Tibial nerve (tissue), 4 donors: ENCODE measurements at regions not wholly inside any gene's neighbourhood (a gene's known extent, or its start where the extent isn't known, plus 50 kb on each side); places are given as distances from the start of the nearest gene placed in this dataset.
"Not testable (repeated sequence)": the region's sequence is repeated elsewhere in the genome, so short reads cannot be mapped to it uniquely, and the experiment has no call there.

ENCODE experiments used
- DNase-seq, 2 donors: peaks; one replicate each; pipeline ENCODE4 v3.0.0-alpha.2; 2019; ENCODE audit warnings: low spot score in 2 of 2
- H3K27ac ChIP-seq, 4 donors: fragments of 200-600 bp; sonication (generic) in 3 of 4; one replicate each; pipeline ENCODE4 v1.5.1; 2017 to 2019; ENCODE audit warnings: mild to moderate bottlenecking in 1 of 4
- H3K27me3 ChIP-seq, 2 donors: fragments of 200-600 bp; sonication (generic) in 1 of 2; one replicate each; pipeline versions ENCODE4 v1.5.1 to v1.6.0; 2017 to 2019
- H3K36me3 ChIP-seq, 3 donors: fragments of 200-600 bp; sonication (generic); one replicate each; pipeline ENCODE4 v1.5.1; 2018 to 2019
- H3K4me1 ChIP-seq, 4 donors: fragments of 200-600 bp; sonication (generic) in 3 of 4; one replicate each; pipeline ENCODE4 v1.5.1; 2017 to 2019
- H3K4me3 ChIP-seq, 4 donors: fragments of 200-600 bp; sonication (generic) in 3 of 4; one replicate each; pipeline ENCODE4 v1.5.1; 2017 to 2019; ENCODE audit warnings: mild to moderate bottlenecking in 1 of 4, moderate library complexity in 1 of 4
- H3K9me3 ChIP-seq, 4 donors: fragments of 200-600 bp; sonication (generic) in 3 of 4; one replicate each; pipeline ENCODE4 v1.5.1; 2017 to 2019
- EP300 ChIP-seq, 2 donors: sonication (generic); formaldehyde crosslinking; IDR thresholded peaks; one replicate each; pipeline ENCODE4 v1.6.1; 2017; ENCODE audit warnings: antibody characterized with exemption in 2 of 2, mild to moderate bottlenecking in 1 of 2
- POLR2A ChIP-seq, 2 donors: fragments of 450-650 bp; IDR thresholded peaks; one replicate each; pipeline ENCODE4 v1.6.1; 2017; ENCODE audit warnings: antibody characterized with exemption in 2 of 2, mild to moderate bottlenecking in 2 of 2, moderate library complexity in 2 of 2
- WGBS, 2 donors: methylation state at CpG; one replicate each; pipeline ENCODE4 v1.1.5; 2018; 5-methylcytosine and 5-hydroxymethylcytosine counted together
- TF ChIP-seq, protein P1 (sequence below), 5 experiments: fragments of 200-600 bp in 3 of 5; fragments of 450-650 bp in 2 of 5; sonication (generic) in 3 of 5; IDR thresholded peaks; one replicate each; pipeline ENCODE4 v1.5.1; 2016 to 2019; ENCODE audit warnings: antibody characterized with exemption in 5 of 5, mild to moderate bottlenecking in 3 of 5, moderate library complexity in 2 of 5

DNA sequence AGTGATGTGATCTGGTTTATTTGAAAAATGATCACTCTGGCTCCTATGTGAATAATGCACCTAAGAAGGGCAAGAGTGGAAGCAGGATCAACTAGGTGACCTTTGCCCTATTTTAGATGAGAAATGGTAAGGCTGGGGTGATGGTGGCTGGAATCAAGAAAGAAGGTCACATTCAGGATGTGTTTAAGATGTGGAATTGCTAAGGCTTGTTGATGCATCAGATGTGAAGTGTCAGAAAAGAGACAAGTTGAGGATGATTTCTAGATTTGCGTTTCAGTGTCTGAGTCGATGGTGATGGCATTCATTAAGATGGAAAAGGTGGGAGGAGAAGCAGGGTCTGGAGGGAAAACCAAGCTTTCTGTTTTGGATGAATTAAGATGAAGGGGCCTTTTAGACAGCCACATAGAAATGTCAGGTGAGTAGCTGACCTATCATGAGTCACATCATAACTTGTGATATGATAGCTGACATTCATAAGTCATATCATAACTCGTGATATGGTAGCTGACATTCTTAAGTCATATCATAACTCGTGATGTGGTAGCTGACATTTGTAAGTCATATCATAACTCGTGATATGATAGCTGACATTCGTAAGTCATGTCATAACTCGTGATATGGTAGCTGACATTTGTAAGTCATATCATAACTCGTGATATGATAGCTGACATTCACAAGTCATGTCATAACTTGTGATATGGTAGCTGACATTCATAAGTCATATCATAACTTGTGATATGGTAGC, 101.2 kb upstream of the SEC11C start:
- Histone ChIP-seq H3K36me3 (no peaks in the 10 kb centered on the region), H3K27me3 (no peaks in the 10 kb centered on the region), H3K4me3 (no peak overlapping the region), H3K27ac (no peak overlapping the region), H3K9me3 (no peaks in the 10 kb centered on the region), H3K4me1 (peaks cover 0 to 34% (median 20%) of the 10 kb centered on the region in 4 donors)
- TF ChIP-seq, protein P1, sequence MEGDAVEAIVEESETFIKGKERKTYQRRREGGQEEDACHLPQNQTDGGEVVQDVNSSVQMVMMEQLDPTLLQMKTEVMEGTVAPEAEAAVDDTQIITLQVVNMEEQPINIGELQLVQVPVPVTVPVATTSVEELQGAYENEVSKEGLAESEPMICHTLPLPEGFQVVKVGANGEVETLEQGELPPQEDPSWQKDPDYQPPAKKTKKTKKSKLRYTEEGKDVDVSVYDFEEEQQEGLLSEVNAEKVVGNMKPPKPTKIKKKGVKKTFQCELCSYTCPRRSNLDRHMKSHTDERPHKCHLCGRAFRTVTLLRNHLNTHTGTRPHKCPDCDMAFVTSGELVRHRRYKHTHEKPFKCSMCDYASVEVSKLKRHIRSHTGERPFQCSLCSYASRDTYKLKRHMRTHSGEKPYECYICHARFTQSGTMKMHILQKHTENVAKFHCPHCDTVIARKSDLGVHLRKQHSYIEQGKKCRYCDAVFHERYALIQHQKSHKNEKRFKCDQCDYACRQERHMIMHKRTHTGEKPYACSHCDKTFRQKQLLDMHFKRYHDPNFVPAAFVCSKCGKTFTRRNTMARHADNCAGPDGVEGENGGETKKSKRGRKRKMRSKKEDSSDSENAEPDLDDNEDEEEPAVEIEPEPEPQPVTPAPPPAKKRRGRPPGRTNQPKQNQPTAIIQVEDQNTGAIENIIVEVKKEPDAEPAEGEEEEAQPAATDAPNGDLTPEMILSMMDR (IDR thresholded peaks at IDR 0.05), result no peak
- TF ChIP-seq POLR2A (IDR thresholded peaks at IDR 0.05) (no peak), EP300 (IDR thresholded peaks at IDR 0.05) (no peak)
- DNase-seq, result no peak
- 88 to 95% methylated on average over 8 of the region's 8 CpGs for WGBS, 2 donors

DNA sequence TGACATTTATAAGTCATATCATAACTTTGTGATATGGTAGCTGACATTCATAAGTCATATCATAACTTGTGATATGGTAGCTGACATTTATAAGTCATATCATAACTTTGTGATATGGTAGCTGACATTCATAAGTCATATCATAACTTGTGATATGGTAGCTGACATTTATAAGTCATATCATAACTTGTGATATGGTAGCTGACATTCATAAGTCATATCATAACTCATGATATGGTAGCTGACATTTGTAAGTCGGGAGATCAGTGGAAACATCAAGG, 100.7 kb upstream of the SEC11C start:
- not testable (repeated sequence) for H3K9me3 ChIP-seq, H3K36me3 ChIP-seq, H3K4me3 ChIP-seq, DNase-seq, H3K27me3 ChIP-seq, H3K27ac ChIP-seq
- WGBS, 2 donors, result 91 to 96% methylated on average over 1 of the region's 1 CpG
- H3K4me1 ChIP-seq, result peaks cover 0 to 34% (median 20%) of the 10 kb centered on the region in 4 donors

DNA sequence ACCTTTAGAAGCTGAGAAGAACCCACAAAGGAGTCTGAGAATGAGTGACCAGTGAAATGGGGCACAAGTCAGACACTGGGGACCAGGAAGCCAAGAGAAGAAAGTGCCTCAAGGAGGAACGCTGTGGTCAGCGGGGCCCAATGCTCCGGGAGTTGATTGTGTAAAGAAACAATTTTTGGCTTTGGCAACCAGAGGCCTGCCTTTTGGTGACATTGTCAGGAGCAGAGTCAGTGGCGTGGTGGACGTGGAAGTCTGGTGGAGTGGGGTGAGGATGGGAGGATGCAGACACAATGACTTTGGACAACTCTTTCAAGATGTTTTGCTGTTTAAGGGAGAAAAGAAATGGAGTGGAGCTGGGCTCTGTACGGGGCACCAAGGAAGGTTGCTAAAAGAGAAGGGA, 100.2 kb upstream of the SEC11C start:
- no peak overlapping the region for H3K4me3 ChIP-seq
- H3K9me3 ChIP-seq, result no peaks in the 10 kb centered on the region
- peaks cover 0 to 33% (median 20%) of the 10 kb centered on the region in 4 donors for H3K4me1 ChIP-seq
- H3K36me3 ChIP-seq, result no peaks in the 10 kb centered on the region
- peak overlapping the region in 2 of 4 donors; percentile 79 to 83 for H3K27ac ChIP-seq
- TF ChIP-seq, protein P1 (IDR thresholded peaks at IDR 0.05), result no peak
- TF ChIP-seq EP300 (IDR thresholded peaks at IDR 0.05) (no peak), POLR2A (IDR thresholded peaks at IDR 0.05) (no peak)
- no peak for DNase-seq
- no peaks in the 10 kb centered on the region for H3K27me3 ChIP-seq
- WGBS, 2 donors, result 95 to 99% methylated on average over 6 of the region's 6 CpGs

DNA sequence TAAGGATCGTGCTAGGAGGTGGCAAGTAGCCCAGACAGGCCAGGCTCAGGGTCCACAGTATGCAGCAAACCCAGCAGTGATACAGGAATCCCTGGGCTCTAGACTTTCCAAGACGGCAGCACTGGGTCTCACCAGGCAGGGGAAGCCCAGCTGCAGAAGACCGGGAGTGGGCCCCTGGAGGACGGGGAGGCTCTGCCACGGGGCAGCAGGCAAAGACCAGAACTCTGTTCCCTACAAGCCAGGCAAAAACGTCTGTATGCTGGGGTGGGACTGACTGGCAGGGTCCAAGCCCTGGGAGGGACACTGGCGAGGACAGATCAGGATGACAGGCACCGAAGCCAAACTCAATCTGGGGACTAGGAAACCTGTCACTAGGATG, 98.9 kb upstream of the SEC11C start:
- DNase-seq, result no peak
- Histone ChIP-seq H3K36me3 (no peaks in the 10 kb centered on the region), H3K27ac (peak overlapping the region; percentile 4 to 83 (median 48)), H3K4me1 (peaks cover 0 to 34% (median 20%) of the 10 kb centered on the region in 4 donors), H3K4me3 (no peak overlapping the region), H3K9me3 (no peaks in the 10 kb centered on the region), H3K27me3 (no peaks in the 10 kb centered on the region)
- TF ChIP-seq POLR2A (IDR thresholded peaks at IDR 0.05), result no peak
- TF ChIP-seq, protein P1 (IDR thresholded peaks at IDR 0.05), result no peak
- TF ChIP-seq EP300 (IDR thresholded peaks at IDR 0.05), result no peak
- WGBS, 2 donors, result 67 to 68% methylated on average over 8 of the region's 8 CpGs

DNA sequence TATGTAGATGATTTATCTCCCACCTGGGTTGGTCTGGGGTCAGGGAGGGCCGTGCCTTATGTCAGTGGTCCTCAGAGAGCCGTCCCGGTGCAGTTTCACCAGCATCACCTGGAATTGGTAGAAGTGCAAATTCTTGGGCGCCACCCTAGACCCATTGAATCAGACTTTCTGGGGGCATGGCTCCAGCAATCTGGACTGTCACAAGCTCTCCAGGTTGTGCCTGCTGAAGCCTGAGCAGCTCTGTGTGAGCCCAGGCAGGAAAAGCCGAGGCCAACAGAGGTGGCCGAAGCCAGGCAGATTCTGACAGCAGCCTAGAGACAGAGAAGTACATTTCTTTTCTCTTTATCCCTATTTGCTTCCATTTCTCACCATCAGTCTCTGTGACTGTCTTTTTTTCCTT, 98.4 kb upstream of the SEC11C start:
- H3K27ac ChIP-seq, result peak overlapping the region; percentile 17 to 83 (median 72)
- no peak for DNase-seq
- WGBS, 2 donors, result 63 to 81% methylated on average over 6 of the region's 6 CpGs
- H3K4me1 ChIP-seq, result peaks cover 0 to 34% (median 20%) of the 10 kb centered on the region in 4 donors
- H3K27me3 ChIP-seq, result no peaks in the 10 kb centered on the region
- no peaks in the 10 kb centered on the region for H3K9me3 ChIP-seq
- H3K36me3 ChIP-seq, result no peaks in the 10 kb centered on the region
- H3K4me3 ChIP-seq, result no peak overlapping the region
- TF ChIP-seq POLR2A (IDR thresholded peaks at IDR 0.05), result no peak
- no peak for TF ChIP-seq EP300 (IDR thresholded peaks at IDR 0.05)
- TF ChIP-seq, protein P1 (IDR thresholded peaks at IDR 0.05), result no peak
